WTC11 (cell line): ENCODE measurements at regions not wholly inside any gene's neighbourhood (a gene's known extent, or its start where the extent isn't known, plus 50 kb on each side); places are given as distances from the start of the nearest gene placed in this dataset.
A peak's percentile ranks its signal among the peaks of the same experiment; 100 is the strongest.

Experiments
- ATAC-seq: fragments of 200-7000 bp; cut with Tn5 transposase; 2 replicates; pipeline ENCODE4 v1.10.0; 2021; ENCODE audit warnings: mild to moderate bottlenecking, moderate library complexity
- CTCF ChIA-PET: fragments of 300-600 bp; sonication (Branson Sonifier 250); formaldehyde crosslinking; loops from one replicate; lab custom pipeline; 2021; ENCODE audit warnings: antibody characterized with exemption; lab: Charles Lee
- POLR2A ChIA-PET: fragments of 350-600 bp; sonication (Branson Sonifier 250); formaldehyde crosslinking; loops from one replicate; lab custom pipeline; 2021; ENCODE audit warnings: antibody characterized with exemption; lab: Charles Lee
- DNase-seq: peaks from one replicate; pipeline ENCODE4 v3.0.0; 2021; ENCODE audit warnings: low spot score
- H3K27ac Mint-ChIP-seq: 2 replicates; pipeline ENCODE4 v1.8.0; 2021; ENCODE audit warnings: mixed read lengths
- H3K27me3 Mint-ChIP-seq: 2 replicates; pipeline ENCODE4 v1.8.0; 2021; ENCODE audit warnings: low read depth, mild to moderate bottlenecking, moderate library complexity, mixed read lengths
- H3K36me3 Mint-ChIP-seq: 2 replicates; pipeline ENCODE4 v1.8.0; 2021; ENCODE audit warnings: mixed read lengths
- H3K4me1 Mint-ChIP-seq: 2 replicates; pipeline ENCODE4 v1.8.0; 2022; ENCODE audit warnings: mixed read lengths
- H3K4me3 Mint-ChIP-seq: 2 replicates; pipeline ENCODE4 v1.8.0; 2021; ENCODE audit warnings: mild to moderate bottlenecking, moderate library complexity, mixed read lengths
- H3K9me3 Mint-ChIP-seq: 2 replicates; pipeline ENCODE4 v1.8.0; 2021; ENCODE audit warnings: mixed read lengths
- ATF6 ChIP-seq: sonication (generic); formaldehyde crosslinking; IDR thresholded peaks from 2 replicates; pipeline ENCODE4 v1.8.1; 2023; ENCODE audit warnings: mild to moderate bottlenecking, missing genetic modification reagents
- CDX4 ChIP-seq: fragments of 250-450 bp; sonication (Bioruptor Pico); IDR thresholded peaks from 2 replicates; pipeline ENCODE4 v1.9.0; 2021; ENCODE audit warnings: moderate library complexity, mild to moderate bottlenecking, inconsistent platforms, borderline replicate concordance
- CTCF ChIP-seq: fragments of 200-600 bp; IDR thresholded peaks from 2 replicates; pipeline ENCODE4 v1.8.0; 2022; ENCODE audit warnings: antibody characterized with exemption
- EMX1 ChIP-seq: fragments of 250-450 bp; sonication (Bioruptor Pico); IDR thresholded peaks from 2 replicates; pipeline ENCODE4 v1.8.0; 2021; ENCODE audit warnings: mild to moderate bottlenecking
- FOXP1 ChIP-seq: sonication (generic); formaldehyde crosslinking; IDR thresholded peaks from 2 replicates; pipeline ENCODE4 v1.8.0; 2022; ENCODE audit warnings: missing genetic modification reagents, mild to moderate bottlenecking, moderate library complexity, borderline replicate concordance
- HMGA2 ChIP-seq: fragments of 250-450 bp; sonication (Bioruptor Pico); IDR thresholded peaks from 2 replicates; pipeline ENCODE4 v1.4.0; 2021; ENCODE audit warnings: mild to moderate bottlenecking, moderate library complexity
- IRF1 ChIP-seq: sonication (generic); formaldehyde crosslinking; IDR thresholded peaks from 2 replicates; pipeline ENCODE4 v1.8.0; 2023; ENCODE audit warnings: missing genetic modification reagents
- JAZF1 ChIP-seq: fragments of 250-450 bp; sonication (Bioruptor Pico); IDR thresholded peaks from 2 replicates; pipeline ENCODE4 v1.9.0; 2021; ENCODE audit warnings: moderate library complexity, mild to moderate bottlenecking, inconsistent platforms
- MLX ChIP-seq: sonication (generic); formaldehyde crosslinking; IDR thresholded peaks from 2 replicates; pipeline ENCODE4 v1.8.1; 2023; ENCODE audit warnings: mild to moderate bottlenecking, missing genetic modification reagents, moderate library complexity
- MXD4 ChIP-seq: fragments of 250-450 bp; sonication (Bioruptor Pico); IDR thresholded peaks from 2 replicates; pipeline ENCODE4 v1.8.0; 2021; ENCODE audit warnings: mild to moderate bottlenecking, moderate library complexity, borderline replicate concordance
- NFATC4 ChIP-seq: fragments of 250-450 bp; sonication (Bioruptor Pico); IDR thresholded peaks from 2 replicates; pipeline ENCODE4 v1.9.0; 2021; ENCODE audit warnings: mild to moderate bottlenecking
- NFE2L1 ChIP-seq: sonication (generic); formaldehyde crosslinking; IDR thresholded peaks from 2 replicates; pipeline ENCODE4 v1.8.1; 2023; ENCODE audit warnings: missing genetic modification reagents
- PREB ChIP-seq: sonication (generic); formaldehyde crosslinking; IDR thresholded peaks from 2 replicates; pipeline ENCODE4 v1.8.1; 2022; ENCODE audit warnings: mild to moderate bottlenecking, missing genetic modification reagents, moderate library complexity, borderline replicate concordance
- PRRX2 ChIP-seq: fragments of 250-450 bp; sonication (Bioruptor Pico); IDR thresholded peaks from 2 replicates; pipeline ENCODE4 v1.8.0; 2021; ENCODE audit warnings: mild to moderate bottlenecking
- USF1 ChIP-seq: sonication (generic); formaldehyde crosslinking; IDR thresholded peaks from 2 replicates; pipeline ENCODE4 v1.8.0; 2022; ENCODE audit warnings: mild to moderate bottlenecking, missing genetic modification reagents
- ZMAT4 ChIP-seq: fragments of 250-450 bp; sonication (Bioruptor Pico); IDR thresholded peaks from 2 replicates; pipeline ENCODE4 v1.9.0; 2021; ENCODE audit warnings: mild to moderate bottlenecking
- ZNF121 ChIP-seq: sonication (generic); formaldehyde crosslinking; IDR thresholded peaks from 2 replicates; pipeline ENCODE4 v1.8.0; 2023; ENCODE audit warnings: missing genetic modification reagents
- ZNF219 ChIP-seq: sonication (generic); formaldehyde crosslinking; IDR thresholded peaks from 2 replicates; pipeline ENCODE4 v1.8.0; 2023; ENCODE audit warnings: missing genetic modification reagents, mild to moderate bottlenecking, borderline replicate concordance
- ZNF425 ChIP-seq: fragments of 250-450 bp; sonication (Bioruptor Pico); conservative IDR thresholded peaks from 2 replicates; pipeline ENCODE4 v1.9.0; 2021; ENCODE audit warnings: mild to moderate bottlenecking
- ZSCAN18 ChIP-seq: fragments of 250-450 bp; sonication (Bioruptor Pico); IDR thresholded peaks from 2 replicates; pipeline ENCODE4 v2.1.2; 2022; ENCODE audit warnings: mild to moderate bottlenecking, moderate library complexity

GRCh38 chrX:69313617-69314290 lies 148.5 kb upstream of the PJA1 start:
- ATAC-seq: peak; percentile 65
- H3K4me1 Mint-ChIP-seq: peaks cover 45% of the 10 kb centered on the region
- POLR2A ChIA-PET: no interaction called here
- DNase-seq: no peak
- no peaks in the 10 kb centered on the region for H3K36me3 Mint-ChIP-seq
- CTCF ChIA-PET: interaction anchor here (2.3 kb wide), 1 partner anchor 74 kb away, joined by 12 read pairs; no protein-coding TSS in a partner anchor
- H3K27ac Mint-ChIP-seq: no peak overlapping the region
- H3K4me3 Mint-ChIP-seq: no peak overlapping the region
- H3K27me3 Mint-ChIP-seq: peaks cover 18% of the 10 kb centered on the region
- TF ChIP-seq ZNF121 (CRISPR knock-in tag) (no peak), NFATC4 (no peak), FOXP1 (CRISPR knock-in tag) (no peak), CDX4 (CRISPR knock-in tag) (no peak), USF1 (CRISPR knock-in tag) (no peak), ZMAT4 (no peak), HMGA2 (CRISPR knock-in tag) (no peak), ATF6 (CRISPR knock-in tag) (no peak), ZSCAN18 (CRISPR knock-in tag) (no peak)
- TF ChIP-seq, all 79 proteins: peak for 0
- H3K9me3 Mint-ChIP-seq: no peaks in the 10 kb centered on the region

GRCh38 chrX:69311936-69312670 lies 146.8 kb upstream of the PJA1 start:
- Mint-ChIP-seq H3K4me3 (no peak overlapping the region), H3K27me3 (peaks cover 18% of the 10 kb centered on the region), H3K4me1 (peaks cover 42% of the 10 kb centered on the region), H3K27ac (no peak overlapping the region), H3K9me3 (no peaks in the 10 kb centered on the region), H3K36me3 (no peaks in the 10 kb centered on the region)
- ChIA-PET CTCF (no interaction called here), POLR2A (no interaction called here)
- no peak for DNase-seq
- no peak for ATAC-seq
- no peak for TF ChIP-seq EMX1 (CRISPR knock-in tag)
- TF ChIP-seq HMGA2 (CRISPR knock-in tag): no peak
- no peak for TF ChIP-seq NFE2L1 (CRISPR knock-in tag)
- no peak for TF ChIP-seq MLX (CRISPR knock-in tag)
- TF ChIP-seq PRRX2 (CRISPR knock-in tag): no peak
- no peak for TF ChIP-seq MXD4 (CRISPR knock-in tag)
- TF ChIP-seq PREB (CRISPR knock-in tag): no peak
- TF ChIP-seq CTCF: no peak
- no peak for TF ChIP-seq JAZF1 (CRISPR knock-in tag)
- TF ChIP-seq IRF1: no peak
- TF ChIP-seq ZNF425 (CRISPR knock-in tag): no peak
- no peak for TF ChIP-seq CDX4 (CRISPR knock-in tag)
- TF ChIP-seq ZNF219 (CRISPR knock-in tag): no peak
